Neutrophil (primary cell): ENCODE measurements at regions not wholly inside any gene's neighbourhood (a gene's known extent, or its start where the extent isn't known, plus 50 kb on each side); places are given as distances from the start of the nearest gene placed in this dataset.

Source experiments
- H3K27ac ChIP-seq: fragments of 200-600 bp; sonication (generic); 2 replicates; pipeline ENCODE4 v1.5.1; 2016; ENCODE audit warnings: mild to moderate bottlenecking, moderate library complexity
- H3K27me3 ChIP-seq: fragments of 200-600 bp; sonication (generic); 2 replicates; pipeline ENCODE4 v1.6.0; 2016; ENCODE audit warnings: mild to moderate bottlenecking
- H3K36me3 ChIP-seq: fragments of 200-600 bp; sonication (generic); 2 replicates; pipeline ENCODE4 v1.5.1; 2017
- H3K4me1 ChIP-seq, 2 experiments: fragments of 200-600 bp in 1 of 2; sonication (generic) in 1 of 2; 1 replicate in 1 of 2; 2 replicates in 1 of 2; pipeline versions ENCODE4 v1.5.1 to v1.6.1; 2013 to 2016; ENCODE audit warnings: low read depth in 1 of 2, low read length in 1 of 2, mild to moderate bottlenecking in 1 of 2, moderate library complexity in 1 of 2; ENCODE audit not compliant: control insufficient read depth in 1 of 2, insufficient read depth in 1 of 2
- H3K4me3 ChIP-seq, 2 experiments: fragments of 200-600 bp in 1 of 2; sonication (generic) in 1 of 2; 1 replicate in 1 of 2; 2 replicates in 1 of 2; pipeline ENCODE4 v1.5.1; 2013 to 2016; ENCODE audit warnings: low read depth in 1 of 2, low read length in 1 of 2, mild to moderate bottlenecking in 1 of 2, moderate library complexity in 1 of 2
- H3K9me3 ChIP-seq: fragments of 200-600 bp; sonication (generic); 2 replicates; pipeline ENCODE4 v1.5.1; 2016
- CTCF ChIP-seq: fragments of 200-600 bp; sonication (generic); IDR thresholded peaks from 2 replicates; pipeline ENCODE4 v1.5.1; 2016; ENCODE audit warnings: antibody characterized with exemption

- TF ChIP-seq CTCF = no peak
- Histone ChIP-seq H3K4me1 (no peaks in the 10 kb centered on the region), H3K36me3 (no peaks in the 10 kb centered on the region), H3K4me3 (no peak overlapping the region), H3K9me3 (no peaks in the 10 kb centered on the region), H3K27me3 (no peaks in the 10 kb centered on the region), H3K27ac (no peak overlapping the region)
Observed at GRCh38 chr3:61505197-61505596, 56.2 kb upstream of the PTPRG start.

- Histone ChIP-seq H3K27me3 (no peaks in the 10 kb centered on the region), H3K4me1 (no peaks in the 10 kb centered on the region), H3K9me3 (no peaks in the 10 kb centered on the region), H3K27ac (no peak overlapping the region), H3K36me3 (no peaks in the 10 kb centered on the region), H3K4me3 (no peak overlapping the region)
- TF ChIP-seq CTCF = no peak
Observed at GRCh38 chr3:61507946-61508345, 53.4 kb upstream of the PTPRG start.
